NCI-H1048 (cell line): ENCODE measurements at regions not wholly inside any gene's neighbourhood (a gene's known extent, or its start where the extent isn't known, plus 50 kb on each side); places are given as distances from the start of the nearest gene placed in this dataset.
"Not testable (repeated sequence)": the region's sequence is repeated elsewhere in the genome, so short reads cannot be mapped to it uniquely, and the experiment has no call there.

ENCODE experiments used
- DNase-seq: peaks from one replicate; lab custom pipeline; 2025; lab: John Stamatoyannopoulos, UW

DNA sequence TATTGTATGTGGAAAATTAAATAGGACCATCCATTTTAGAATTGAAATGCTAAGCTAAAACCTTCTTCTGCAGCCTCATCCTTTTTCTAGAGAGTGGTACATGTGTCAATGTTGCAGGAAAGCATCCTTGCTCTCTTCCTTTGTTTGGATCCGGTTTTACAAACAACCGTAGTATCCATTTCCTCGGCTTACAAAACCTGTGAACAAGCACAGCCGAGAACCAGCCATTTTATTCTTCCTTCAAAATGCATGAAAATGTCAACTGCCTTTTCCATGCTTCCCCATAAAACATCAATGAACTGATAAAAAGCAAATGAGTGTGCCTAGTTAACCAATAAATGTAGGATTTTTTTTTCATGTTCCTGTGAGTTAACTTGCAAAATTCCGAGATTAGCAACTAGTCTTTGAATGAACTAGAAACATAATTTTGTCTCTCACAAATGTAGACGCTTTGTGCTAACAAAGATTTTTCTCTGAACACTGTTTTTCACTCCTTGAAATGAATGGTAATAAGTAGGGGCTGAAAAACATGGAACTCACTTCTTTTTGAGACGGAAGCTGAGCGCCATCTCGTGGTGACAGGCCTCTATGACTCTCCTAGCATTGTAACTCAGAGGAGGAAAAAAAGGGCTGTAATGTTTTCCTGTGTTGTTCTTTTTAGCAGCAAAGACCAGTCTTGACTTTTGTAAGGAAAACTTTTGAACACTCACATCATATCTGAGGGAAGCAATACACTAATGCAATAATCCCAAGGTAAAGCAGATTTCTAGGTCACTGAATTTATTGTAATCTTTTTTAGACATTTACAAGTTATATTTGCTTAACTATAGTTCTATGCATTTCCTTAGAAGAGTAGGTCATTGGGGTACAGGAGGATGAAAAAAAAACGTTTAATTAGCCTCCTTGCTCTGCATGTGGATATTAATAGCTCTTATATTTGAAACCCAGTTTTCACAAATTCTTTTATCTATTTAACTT, 157.4 kb upstream of the FOXG1 start:
- DNase-seq, result no peak

- DNase-seq, result no peak
These were observed 154.2 kb upstream of the FOXG1 start for GRCh38 chr14:28612414-28612813.

GRCh38 chr14:28613532-28613931, 153.1 kb upstream of the FOXG1 start:
- DNase-seq, result no peak

DNA sequence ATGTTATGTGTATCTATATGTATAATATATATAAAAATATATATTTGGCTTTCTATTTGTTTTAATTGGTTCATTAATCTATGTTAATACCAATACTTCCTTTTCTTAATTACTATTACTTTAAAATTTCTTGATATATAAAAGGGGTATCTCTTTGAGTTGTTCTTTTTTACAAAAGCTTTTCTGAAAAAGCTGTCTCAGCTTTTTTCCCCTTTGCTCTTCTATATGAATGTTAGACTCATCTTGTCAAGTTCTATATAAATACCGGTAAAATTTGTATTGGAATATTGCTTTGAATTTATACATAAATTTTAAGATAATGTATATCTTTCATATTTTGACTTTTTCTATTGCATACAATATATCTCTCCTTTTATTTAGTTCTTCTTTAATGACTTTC, 139.8 kb upstream of the FOXG1 start:
- no peak for DNase-seq

DNA sequence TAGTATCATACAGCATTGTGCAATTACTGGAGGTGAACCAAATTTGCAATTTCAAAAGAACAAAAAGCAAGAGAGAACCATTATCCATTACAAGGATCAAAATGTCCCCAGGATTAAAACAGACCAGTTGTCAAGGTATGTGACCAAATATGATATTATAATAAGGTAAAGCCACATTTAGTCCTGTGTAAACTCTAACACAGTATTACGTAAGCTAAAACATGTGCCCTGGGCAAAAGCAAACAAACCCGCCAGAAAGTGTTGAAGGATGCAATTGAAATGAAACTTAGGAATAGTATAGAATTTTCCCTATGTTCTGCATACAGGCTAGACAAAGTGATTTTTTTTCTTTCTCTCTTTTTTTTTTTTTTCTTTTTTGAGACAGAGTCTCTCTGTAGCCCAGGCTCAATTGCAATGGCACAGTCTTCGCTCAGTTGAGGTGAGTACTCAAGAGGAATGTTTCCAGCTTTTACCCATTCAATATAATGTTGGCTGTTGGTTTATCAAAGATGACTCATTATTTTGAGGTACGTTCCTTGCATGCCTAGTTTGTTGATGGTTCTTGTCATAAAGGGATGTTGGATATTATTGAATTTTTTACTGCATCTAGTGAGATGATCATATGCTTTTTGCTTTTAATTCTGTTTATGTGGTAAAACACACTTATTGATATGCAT, 137.1 kb upstream of the FOXG1 start:
- no peak for DNase-seq

GRCh38 chr14:28630100-28630499, 136.5 kb upstream of the FOXG1 start:
- no peak for DNase-seq

DNA sequence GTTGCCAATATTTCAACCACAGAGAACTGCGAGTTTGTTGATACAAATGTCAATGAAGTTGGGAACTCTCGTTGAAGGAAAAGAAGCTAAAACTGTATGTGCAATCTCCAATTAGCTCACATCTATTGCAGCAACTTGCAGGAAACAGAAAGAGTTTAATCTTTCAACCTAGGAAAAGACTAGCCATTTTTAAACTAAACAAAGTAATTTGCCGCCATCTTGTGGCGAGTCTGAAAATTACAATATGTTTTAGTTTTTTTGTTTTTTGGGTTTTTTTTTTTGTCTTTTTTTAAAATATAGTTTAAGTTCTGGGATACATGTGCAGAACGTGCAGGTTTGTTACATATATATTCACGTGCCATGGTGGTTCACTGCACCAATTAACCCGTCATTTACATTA, 131.2 kb upstream of the FOXG1 start:
- no peak for DNase-seq

DNA sequence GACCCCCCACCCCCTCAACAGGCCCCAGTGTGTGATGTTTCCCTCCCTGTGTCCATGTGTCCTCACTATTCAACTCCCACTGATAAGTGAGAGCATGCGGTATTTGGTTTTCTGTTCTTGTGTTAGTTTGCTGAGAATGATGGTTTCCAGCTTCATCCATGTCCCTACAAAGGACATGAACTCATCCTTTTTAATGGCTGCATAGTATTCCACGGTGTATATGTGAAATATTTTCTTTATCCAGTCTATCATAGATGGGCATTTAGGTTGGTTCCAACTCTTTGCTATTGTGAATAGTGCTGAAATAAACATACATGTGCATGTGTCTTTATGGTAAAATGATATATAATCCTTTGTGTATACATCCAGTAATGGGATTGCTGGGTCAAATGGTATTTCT, 130.8 kb upstream of the FOXG1 start:
- DNase-seq, result not testable (repeated sequence)

DNA sequence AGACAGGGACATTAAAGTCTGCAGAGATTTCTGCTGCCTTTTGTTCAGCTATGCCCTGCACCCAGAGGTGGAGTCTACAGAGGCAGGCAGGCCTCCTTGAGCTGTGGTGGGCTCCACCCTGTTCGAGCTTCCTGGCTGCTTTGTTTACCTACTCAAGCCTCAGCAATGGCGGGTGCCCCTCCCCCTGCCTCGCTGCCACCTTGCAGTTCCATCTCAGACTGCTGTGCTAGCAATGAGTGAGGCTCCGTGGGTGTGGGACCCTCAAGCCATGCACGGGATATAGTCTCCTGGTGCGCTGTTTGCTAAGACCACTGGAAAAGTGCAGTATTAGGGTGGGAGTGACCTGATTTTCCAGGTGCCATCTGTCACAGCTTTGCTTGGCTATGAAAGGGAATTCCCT, 125.4 kb upstream of the FOXG1 start:
- DNase-seq, result not testable (repeated sequence)

GRCh38 chr14:28651148-28651547, 115.4 kb upstream of the FOXG1 start:
- no peak for DNase-seq

- no peak for DNase-seq
These were observed 113.8 kb upstream of the FOXG1 start for GRCh38 chr14:28652782-28653181.

DNA sequence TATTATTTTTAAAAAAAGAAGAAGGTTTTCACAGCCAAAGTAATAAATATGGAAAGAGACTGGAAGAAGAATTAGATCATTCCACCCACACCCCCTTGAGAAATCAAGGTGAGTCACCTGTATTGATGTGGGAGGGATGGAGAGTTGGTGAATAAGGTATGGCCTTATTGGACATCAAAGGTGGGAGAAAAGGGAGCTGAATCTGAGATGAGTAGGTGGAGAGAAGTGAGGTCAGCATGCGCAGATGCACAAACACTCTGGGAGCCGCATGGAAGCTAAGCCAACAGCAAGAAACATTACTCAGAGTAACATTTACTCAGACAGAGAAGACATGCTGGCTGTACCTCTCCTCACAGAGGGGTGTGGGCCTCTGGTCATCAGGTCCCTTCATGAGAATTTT, 113.1 kb upstream of the FOXG1 start:
- DNase-seq, result no peak

GRCh38 chr14:28656704-28657255, 109.8 kb upstream of the FOXG1 start:
- DNase-seq, result no peak

GRCh38 chr14:28661171-28661772, 105.3 kb upstream of the FOXG1 start:
- no peak for DNase-seq

DNA sequence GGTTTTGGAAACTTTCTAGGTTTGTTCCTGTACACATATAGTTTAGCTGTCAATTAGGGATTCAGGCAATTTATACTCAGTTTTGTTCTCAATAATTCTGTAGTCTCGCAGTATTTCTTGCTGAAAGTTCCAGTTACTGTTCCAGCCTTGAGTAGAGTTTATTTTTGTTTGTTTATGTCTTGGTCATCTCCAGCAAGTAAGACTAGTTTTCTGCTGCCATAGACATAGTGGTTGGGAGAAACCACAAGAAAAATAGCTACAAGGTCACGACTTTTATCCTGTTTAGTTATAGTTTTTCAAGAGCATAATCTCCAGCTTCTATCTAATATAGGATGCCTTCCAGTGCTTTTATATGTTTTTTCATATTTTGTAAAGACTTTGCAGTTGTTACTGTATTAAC, 99.6 kb upstream of the FOXG1 start:
- no peak for DNase-seq

DNA sequence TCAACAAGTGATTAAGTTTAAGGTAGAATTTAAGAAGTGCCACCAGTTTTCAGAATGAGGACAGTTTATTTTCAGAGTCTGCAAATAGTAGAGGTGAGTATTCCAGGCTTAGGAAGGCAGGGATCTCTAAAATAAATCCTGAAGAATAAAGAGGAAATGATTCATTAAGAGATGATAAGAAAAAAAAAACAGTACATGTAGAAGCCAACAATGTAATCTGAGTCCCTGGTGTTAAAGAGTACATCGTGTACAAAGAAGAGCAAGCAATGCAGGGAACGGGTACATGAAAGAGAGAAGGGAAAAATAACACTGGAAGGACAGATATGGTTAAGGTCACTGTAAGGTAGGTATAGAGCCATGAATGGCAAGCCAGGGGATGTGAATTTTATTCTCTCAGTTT, 95.2 kb upstream of the FOXG1 start:
- DNase-seq, result no peak

- no peak for DNase-seq
These were observed 93.5 kb upstream of the FOXG1 start for GRCh38 chr14:28673056-28673455.

DNA sequence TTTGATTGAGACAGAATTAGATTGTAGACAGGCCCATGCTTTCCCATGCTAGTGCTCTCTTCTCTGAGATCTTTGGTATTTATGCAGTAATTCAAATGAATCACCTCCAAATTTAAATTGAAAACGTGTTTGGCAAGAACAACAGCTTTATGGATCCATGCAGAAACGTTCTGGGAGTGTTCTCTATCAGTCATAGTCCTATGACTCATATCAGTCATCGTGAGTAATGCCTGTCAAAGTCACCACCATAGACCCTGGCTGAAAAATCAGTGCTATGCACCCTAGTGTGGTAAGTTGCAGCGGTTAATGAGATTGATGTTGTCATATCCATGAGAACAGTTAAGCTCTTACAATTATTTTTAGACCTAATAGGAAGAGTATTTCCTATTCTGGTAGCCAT, 90.1 kb upstream of the FOXG1 start:
- DNase-seq, result no peak

DNA sequence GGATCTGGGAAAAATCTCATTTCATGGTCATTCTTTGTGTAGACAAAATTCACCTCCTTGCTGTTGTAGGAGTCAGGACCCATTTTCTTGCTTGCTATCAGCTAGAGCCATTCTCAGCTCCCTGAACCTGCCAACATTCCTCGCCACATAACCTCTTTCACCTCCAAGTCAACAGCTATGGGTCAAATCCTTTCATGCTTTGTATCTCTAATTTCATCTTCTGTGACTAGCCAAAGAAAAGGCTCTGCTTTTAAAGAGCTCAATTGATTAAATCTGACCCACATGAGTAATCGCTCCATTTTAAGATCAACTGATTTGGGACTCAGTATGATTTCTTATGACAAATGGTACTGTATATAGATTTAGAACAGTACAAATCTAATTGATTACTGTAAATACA, 89.2 kb upstream of the FOXG1 start:
- DNase-seq, result no peak

DNA sequence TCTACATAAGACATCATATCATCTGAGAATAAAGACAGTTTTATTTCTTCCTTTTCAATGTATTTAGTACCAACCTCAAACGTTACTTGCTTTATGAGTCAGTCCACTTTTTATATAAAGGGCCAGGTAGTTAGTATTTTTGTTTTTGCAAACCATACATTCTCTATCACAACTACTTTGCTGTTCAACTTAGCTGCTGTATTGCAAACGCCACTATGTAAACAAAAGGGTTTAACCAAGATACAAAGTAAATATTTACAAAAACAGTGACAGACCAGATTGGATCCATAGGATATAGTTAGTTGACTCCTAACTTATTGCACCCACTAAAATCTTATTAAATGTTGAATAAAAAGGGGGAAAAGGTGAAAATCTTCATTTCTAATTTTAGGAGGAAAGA, 87.7 kb upstream of the FOXG1 start:
- no peak for DNase-seq

- DNase-seq, result no peak
These were observed 84.9 kb upstream of the FOXG1 start for GRCh38 chr14:28681681-28682080.

DNA sequence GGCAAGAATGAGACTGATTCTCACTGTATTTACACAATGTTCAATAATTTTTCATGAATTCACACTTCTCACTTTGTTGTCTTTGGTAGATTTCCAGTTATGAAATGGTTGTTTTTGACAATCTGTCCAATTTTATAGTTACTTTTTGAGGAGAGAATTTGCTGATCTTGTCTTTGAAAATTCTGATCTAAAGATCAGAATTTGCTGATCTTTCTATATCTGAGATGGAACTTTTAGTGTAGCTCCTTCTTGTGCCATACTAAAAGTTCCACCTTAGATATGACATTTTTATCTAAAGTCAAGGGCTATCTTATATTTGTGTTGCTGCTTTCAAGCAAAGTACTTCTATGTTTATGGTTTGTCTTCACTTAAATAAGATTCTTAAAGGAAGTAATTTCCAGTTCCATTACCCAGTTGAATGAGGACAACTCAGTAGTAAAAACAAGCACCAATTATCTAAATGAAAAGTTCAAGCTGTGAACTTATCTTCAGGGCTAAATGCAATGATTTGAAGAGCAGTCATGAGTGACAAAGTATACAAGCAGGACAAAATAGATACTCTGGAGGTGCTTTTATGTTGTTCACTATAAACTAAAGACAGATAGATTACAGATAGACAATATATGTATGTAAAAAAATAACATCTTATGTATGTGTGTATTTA, 76.4 kb upstream of the FOXG1 start:
- no peak for DNase-seq
